WTC11 (cell line): ENCODE measurements at regions not wholly inside any gene's neighbourhood (a gene's known extent, or its start where the extent isn't known, plus 50 kb on each side); places are given as distances from the start of the nearest gene placed in this dataset.

Experiments
- FOXJ3 ChIP-seq: sonication (generic); formaldehyde crosslinking; IDR thresholded peaks from 2 replicates; pipeline ENCODE4 v1.9.0; 2021; ENCODE audit warnings: missing genetic modification reagents, mild to moderate bottlenecking, borderline replicate concordance
- GABPB1 ChIP-seq: sonication (generic); formaldehyde crosslinking; IDR thresholded peaks from 2 replicates; pipeline ENCODE4 v1.8.1; 2023; ENCODE audit warnings: mild to moderate bottlenecking, missing genetic modification reagents
- GTF2I ChIP-seq: fragments of 250-450 bp; sonication (Bioruptor Pico); conservative IDR thresholded peaks from 2 replicates; pipeline ENCODE4 v1.4.0; 2021; ENCODE audit warnings: mild to moderate bottlenecking
- JAZF1 ChIP-seq: fragments of 250-450 bp; sonication (Bioruptor Pico); IDR thresholded peaks from 2 replicates; pipeline ENCODE4 v1.9.0; 2021; ENCODE audit warnings: moderate library complexity, mild to moderate bottlenecking, inconsistent platforms
- MYBL2 ChIP-seq: sonication (generic); formaldehyde crosslinking; IDR thresholded peaks from 2 replicates; pipeline ENCODE4 v1.8.1; 2023; ENCODE audit warnings: mild to moderate bottlenecking, moderate library complexity, missing genetic modification reagents
- NFE2L1 ChIP-seq: sonication (generic); formaldehyde crosslinking; IDR thresholded peaks from 2 replicates; pipeline ENCODE4 v1.8.1; 2023; ENCODE audit warnings: missing genetic modification reagents
- SMAD3 ChIP-seq: sonication (generic); formaldehyde crosslinking; IDR thresholded peaks from 2 replicates; pipeline ENCODE4 v1.8.0; 2022; ENCODE audit warnings: missing genetic modification reagents, mild to moderate bottlenecking, borderline replicate concordance
- TEAD4 ChIP-seq: sonication (generic); formaldehyde crosslinking; IDR thresholded peaks from 2 replicates; pipeline ENCODE4 v1.8.0; 2022; ENCODE audit warnings: mild to moderate bottlenecking, missing genetic modification reagents
- ZNF219 ChIP-seq: sonication (generic); formaldehyde crosslinking; IDR thresholded peaks from 2 replicates; pipeline ENCODE4 v1.8.0; 2023; ENCODE audit warnings: missing genetic modification reagents, mild to moderate bottlenecking, borderline replicate concordance
- TF ChIP-seq, protein P1 (sequence below): sonication (generic); formaldehyde crosslinking; IDR thresholded peaks from 2 replicates; pipeline ENCODE4 v1.8.1; 2023; ENCODE audit warnings: mild to moderate bottlenecking, missing genetic modification reagents, borderline replicate concordance
- TF ChIP-seq, protein P2 (sequence below): fragments of 250-450 bp; sonication (Bioruptor Pico); IDR thresholded peaks from 2 replicates; pipeline ENCODE4 v1.9.0; 2021; ENCODE audit warnings: mild to moderate bottlenecking
- TF ChIP-seq, protein P3 (sequence below): fragments of 200-600 bp; IDR thresholded peaks from 2 replicates; pipeline ENCODE4 v1.8.0; 2022; ENCODE audit warnings: antibody characterized with exemption
- TF ChIP-seq, protein P4 (sequence below): sonication (generic); formaldehyde crosslinking; IDR thresholded peaks from 2 replicates; pipeline ENCODE4 v1.8.1; 2023; ENCODE audit warnings: mild to moderate bottlenecking, moderate library complexity, missing genetic modification reagents
- TF ChIP-seq, protein P5 (sequence below): sonication (generic); formaldehyde crosslinking; IDR thresholded peaks from 2 replicates; pipeline ENCODE4 v1.8.1; 2023; ENCODE audit warnings: mild to moderate bottlenecking, missing genetic modification reagents, moderate library complexity
- TF ChIP-seq, protein P6 (sequence below): sonication (generic); formaldehyde crosslinking; IDR thresholded peaks from 2 replicates; pipeline ENCODE4 v1.8.1; 2022; ENCODE audit warnings: mild to moderate bottlenecking, missing genetic modification reagents, moderate library complexity, borderline replicate concordance
- TF ChIP-seq, protein P7 (sequence below): sonication (generic); formaldehyde crosslinking; IDR thresholded peaks from 2 replicates; pipeline ENCODE4 v1.8.1; 2023; ENCODE audit warnings: mild to moderate bottlenecking, missing genetic modification reagents

DNA sequence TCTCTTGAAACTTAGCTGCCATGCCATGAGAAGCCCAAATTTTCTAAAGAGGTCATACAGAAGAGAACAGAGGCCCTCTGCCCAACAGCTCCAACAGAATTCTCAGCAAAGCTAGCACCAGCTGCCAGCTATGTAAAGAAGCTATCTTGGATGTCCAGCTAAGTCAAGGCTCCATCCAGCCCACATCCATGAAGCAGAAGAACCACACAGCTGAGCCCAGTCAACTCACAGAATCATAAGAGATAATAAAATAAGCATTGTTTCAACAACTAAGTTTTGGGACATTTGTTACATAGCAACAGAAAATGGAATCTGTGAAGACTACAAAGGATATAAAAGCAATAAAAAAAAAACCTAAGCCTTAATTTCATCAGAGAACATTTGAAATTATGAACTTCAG lies 434.3 kb downstream of the TXNL1 start (continued):
- TF ChIP-seq, protein P1, sequence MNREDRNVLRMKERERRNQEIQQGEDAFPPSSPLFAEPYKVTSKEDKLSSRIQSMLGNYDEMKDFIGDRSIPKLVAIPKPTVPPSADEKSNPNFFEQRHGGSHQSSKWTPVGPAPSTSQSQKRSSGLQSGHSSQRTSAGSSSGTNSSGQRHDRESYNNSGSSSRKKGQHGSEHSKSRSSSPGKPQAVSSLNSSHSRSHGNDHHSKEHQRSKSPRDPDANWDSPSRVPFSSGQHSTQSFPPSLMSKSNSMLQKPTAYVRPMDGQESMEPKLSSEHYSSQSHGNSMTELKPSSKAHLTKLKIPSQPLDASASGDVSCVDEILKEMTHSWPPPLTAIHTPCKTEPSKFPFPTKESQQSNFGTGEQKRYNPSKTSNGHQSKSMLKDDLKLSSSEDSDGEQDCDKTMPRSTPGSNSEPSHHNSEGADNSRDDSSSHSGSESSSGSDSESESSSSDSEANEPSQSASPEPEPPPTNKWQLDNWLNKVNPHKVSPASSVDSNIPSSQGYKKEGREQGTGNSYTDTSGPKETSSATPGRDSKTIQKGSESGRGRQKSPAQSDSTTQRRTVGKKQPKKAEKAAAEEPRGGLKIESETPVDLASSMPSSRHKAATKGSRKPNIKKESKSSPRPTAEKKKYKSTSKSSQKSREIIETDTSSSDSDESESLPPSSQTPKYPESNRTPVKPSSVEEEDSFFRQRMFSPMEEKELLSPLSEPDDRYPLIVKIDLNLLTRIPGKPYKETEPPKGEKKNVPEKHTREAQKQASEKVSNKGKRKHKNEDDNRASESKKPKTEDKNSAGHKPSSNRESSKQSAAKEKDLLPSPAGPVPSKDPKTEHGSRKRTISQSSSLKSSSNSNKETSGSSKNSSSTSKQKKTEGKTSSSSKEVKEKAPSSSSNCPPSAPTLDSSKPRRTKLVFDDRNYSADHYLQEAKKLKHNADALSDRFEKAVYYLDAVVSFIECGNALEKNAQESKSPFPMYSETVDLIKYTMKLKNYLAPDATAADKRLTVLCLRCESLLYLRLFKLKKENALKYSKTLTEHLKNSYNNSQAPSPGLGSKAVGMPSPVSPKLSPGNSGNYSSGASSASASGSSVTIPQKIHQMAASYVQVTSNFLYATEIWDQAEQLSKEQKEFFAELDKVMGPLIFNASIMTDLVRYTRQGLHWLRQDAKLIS (CRISPR knock-in tag): no peak
- no peak for TF ChIP-seq JAZF1 (CRISPR knock-in tag)
- TF ChIP-seq GTF2I: no peak
- TF ChIP-seq, protein P2, sequence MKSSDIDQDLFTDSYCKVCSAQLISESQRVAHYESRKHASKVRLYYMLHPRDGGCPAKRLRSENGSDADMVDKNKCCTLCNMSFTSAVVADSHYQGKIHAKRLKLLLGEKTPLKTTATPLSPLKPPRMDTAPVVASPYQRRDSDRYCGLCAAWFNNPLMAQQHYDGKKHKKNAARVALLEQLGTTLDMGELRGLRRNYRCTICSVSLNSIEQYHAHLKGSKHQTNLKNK (CRISPR knock-in tag): no peak
- TF ChIP-seq, protein P3, sequence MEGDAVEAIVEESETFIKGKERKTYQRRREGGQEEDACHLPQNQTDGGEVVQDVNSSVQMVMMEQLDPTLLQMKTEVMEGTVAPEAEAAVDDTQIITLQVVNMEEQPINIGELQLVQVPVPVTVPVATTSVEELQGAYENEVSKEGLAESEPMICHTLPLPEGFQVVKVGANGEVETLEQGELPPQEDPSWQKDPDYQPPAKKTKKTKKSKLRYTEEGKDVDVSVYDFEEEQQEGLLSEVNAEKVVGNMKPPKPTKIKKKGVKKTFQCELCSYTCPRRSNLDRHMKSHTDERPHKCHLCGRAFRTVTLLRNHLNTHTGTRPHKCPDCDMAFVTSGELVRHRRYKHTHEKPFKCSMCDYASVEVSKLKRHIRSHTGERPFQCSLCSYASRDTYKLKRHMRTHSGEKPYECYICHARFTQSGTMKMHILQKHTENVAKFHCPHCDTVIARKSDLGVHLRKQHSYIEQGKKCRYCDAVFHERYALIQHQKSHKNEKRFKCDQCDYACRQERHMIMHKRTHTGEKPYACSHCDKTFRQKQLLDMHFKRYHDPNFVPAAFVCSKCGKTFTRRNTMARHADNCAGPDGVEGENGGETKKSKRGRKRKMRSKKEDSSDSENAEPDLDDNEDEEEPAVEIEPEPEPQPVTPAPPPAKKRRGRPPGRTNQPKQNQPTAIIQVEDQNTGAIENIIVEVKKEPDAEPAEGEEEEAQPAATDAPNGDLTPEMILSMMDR: no peak
- TF ChIP-seq FOXJ3 (CRISPR knock-in tag): no peak
- no peak for TF ChIP-seq TEAD4 (CRISPR knock-in tag)
- TF ChIP-seq, protein P4, sequence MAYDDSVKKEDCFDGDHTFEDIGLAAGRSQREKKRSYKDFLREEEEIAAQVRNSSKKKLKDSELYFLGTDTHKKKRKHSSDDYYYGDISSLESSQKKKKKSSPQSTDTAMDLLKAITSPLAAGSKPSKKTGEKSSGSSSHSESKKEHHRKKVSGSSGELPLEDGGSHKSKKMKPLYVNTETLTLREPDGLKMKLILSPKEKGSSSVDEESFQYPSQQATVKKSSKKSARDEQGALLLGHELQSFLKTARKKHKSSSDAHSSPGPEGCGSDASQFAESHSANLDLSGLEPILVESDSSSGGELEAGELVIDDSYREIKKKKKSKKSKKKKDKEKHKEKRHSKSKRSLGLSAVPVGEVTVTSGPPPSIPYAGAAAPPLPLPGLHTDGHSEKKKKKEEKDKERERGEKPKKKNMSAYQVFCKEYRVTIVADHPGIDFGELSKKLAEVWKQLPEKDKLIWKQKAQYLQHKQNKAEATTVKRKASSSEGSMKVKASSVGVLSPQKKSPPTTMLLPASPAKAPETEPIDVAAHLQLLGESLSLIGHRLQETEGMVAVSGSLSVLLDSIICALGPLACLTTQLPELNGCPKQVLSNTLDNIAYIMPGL: no peak
- no peak for TF ChIP-seq ZNF219 (CRISPR knock-in tag)
- no peak for TF ChIP-seq SMAD3 (CRISPR knock-in tag)
- TF ChIP-seq MYBL2 (CRISPR knock-in tag): no peak
- TF ChIP-seq, protein P5, sequence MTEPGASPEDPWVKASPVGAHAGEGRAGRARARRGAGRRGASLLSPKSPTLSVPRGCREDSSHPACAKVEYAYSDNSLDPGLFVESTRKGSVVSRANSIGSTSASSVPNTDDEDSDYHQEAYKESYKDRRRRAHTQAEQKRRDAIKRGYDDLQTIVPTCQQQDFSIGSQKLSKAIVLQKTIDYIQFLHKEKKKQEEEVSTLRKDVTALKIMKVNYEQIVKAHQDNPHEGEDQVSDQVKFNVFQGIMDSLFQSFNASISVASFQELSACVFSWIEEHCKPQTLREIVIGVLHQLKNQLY (CRISPR knock-in tag): no peak
- TF ChIP-seq, protein P6, sequence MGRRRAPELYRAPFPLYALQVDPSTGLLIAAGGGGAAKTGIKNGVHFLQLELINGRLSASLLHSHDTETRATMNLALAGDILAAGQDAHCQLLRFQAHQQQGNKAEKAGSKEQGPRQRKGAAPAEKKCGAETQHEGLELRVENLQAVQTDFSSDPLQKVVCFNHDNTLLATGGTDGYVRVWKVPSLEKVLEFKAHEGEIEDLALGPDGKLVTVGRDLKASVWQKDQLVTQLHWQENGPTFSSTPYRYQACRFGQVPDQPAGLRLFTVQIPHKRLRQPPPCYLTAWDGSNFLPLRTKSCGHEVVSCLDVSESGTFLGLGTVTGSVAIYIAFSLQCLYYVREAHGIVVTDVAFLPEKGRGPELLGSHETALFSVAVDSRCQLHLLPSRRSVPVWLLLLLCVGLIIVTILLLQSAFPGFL (CRISPR knock-in tag): no peak
- no peak for TF ChIP-seq GABPB1 (CRISPR knock-in tag)
- TF ChIP-seq NFE2L1: no peak
- TF ChIP-seq, protein P7, sequence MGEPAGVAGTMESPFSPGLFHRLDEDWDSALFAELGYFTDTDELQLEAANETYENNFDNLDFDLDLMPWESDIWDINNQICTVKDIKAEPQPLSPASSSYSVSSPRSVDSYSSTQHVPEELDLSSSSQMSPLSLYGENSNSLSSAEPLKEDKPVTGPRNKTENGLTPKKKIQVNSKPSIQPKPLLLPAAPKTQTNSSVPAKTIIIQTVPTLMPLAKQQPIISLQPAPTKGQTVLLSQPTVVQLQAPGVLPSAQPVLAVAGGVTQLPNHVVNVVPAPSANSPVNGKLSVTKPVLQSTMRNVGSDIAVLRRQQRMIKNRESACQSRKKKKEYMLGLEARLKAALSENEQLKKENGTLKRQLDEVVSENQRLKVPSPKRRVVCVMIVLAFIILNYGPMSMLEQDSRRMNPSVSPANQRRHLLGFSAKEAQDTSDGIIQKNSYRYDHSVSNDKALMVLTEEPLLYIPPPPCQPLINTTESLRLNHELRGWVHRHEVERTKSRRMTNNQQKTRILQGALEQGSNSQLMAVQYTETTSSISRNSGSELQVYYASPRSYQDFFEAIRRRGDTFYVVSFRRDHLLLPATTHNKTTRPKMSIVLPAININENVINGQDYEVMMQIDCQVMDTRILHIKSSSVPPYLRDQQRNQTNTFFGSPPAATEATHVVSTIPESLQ (CRISPR knock-in tag): no peak
